HL-60 (cell line): ENCODE measurements at regions not wholly inside any gene's neighbourhood (a gene's known extent, or its start where the extent isn't known, plus 50 kb on each side); places are given as distances from the start of the nearest gene placed in this dataset.

Experiments
- CTCF ChIP-seq: IDR thresholded peaks from one replicate; pipeline ENCODE4 v1.5.1; 2011; ENCODE audit warnings: low read length, control low read depth, inconsistent platforms; ENCODE audit not compliant: insufficient read depth
- GABPA ChIP-seq: IDR thresholded peaks from 2 replicates; pipeline ENCODE4 v1.6.1; 2012; ENCODE audit warnings: low read depth
- POLR2AphosphoS5 ChIP-seq: IDR thresholded peaks from 2 replicates; pipeline ENCODE4 v1.6.1; 2012; ENCODE audit warnings: low read depth
- REST ChIP-seq: IDR thresholded peaks from 2 replicates; pipeline ENCODE4 v1.6.1; 2012; ENCODE audit warnings: low read depth; ENCODE audit not compliant: insufficient replicate concordance
- SPI1 ChIP-seq: IDR thresholded peaks from 2 replicates; pipeline ENCODE4 v1.6.1; 2012; ENCODE audit warnings: low read depth, mild to moderate bottlenecking, borderline replicate concordance

- no peak for TF ChIP-seq CTCF
- TF ChIP-seq GABPA, result no peak
- TF ChIP-seq REST, result no peak
- no peak for TF ChIP-seq POLR2AphosphoS5
- TF ChIP-seq SPI1, result no peak
Observed at GRCh38 chr14:26841326-26841725, 243.5 kb upstream of the NOVA1 start.
